Hepatic stellate cell (primary cell): ENCODE measurements at regions not wholly inside any gene's neighbourhood (a gene's known extent, or its start where the extent isn't known, plus 50 kb on each side); places are given as distances from the start of the nearest gene placed in this dataset.
A peak's percentile ranks its signal among the peaks of the same experiment; 100 is the strongest.
"Not testable (repeated sequence)": the region's sequence is repeated elsewhere in the genome, so short reads cannot be mapped to it uniquely, and the experiment has no call there.

Experiments used
- DNase-seq: peaks from one replicate; pipeline ENCODE4 v3.0.0; 2011; ENCODE audit warnings: low spot score

DNA sequence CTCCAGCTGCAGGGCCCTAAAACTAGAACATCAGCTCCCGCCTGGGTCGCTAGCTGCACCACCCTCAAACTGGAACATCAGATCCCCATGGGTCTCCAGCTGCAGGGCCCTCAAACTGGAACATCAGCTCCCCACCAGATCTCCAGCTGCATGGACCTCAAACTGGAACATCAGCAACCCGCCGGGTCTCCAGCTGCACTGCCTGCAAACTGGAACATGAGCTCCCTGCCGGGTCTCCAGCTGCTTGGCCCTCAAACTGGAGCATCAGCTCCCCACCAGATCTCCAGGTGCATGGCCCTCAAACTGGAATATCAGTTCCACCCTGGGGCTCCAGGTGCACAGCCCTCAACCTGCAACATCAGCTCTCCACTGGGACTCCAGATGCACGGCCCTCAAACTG, 82.7 kb downstream of the TFRC start:
- DNase-seq = not testable (repeated sequence)

DNA sequence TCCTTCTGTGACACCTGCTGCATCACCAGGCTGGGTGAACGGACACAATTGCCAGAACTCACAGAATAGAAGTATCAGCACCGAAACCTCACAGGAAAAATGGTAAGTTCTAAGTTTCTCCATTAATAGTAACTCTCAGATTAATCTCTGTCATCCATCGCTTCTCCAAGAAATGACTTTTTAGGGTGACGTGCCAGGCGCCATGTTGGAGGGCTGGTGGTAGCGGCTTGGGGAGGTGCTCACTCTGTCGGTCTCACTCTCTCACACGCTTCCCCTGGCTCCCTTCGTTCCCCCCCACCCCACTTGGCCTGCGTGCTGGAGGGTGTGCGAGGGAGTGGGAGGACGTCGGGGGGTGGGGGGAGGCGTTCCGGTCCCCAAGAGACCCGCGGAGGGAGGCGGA, 85.6 kb downstream of the TFRC start:
- DNase-seq = not testable (repeated sequence)

DNA sequence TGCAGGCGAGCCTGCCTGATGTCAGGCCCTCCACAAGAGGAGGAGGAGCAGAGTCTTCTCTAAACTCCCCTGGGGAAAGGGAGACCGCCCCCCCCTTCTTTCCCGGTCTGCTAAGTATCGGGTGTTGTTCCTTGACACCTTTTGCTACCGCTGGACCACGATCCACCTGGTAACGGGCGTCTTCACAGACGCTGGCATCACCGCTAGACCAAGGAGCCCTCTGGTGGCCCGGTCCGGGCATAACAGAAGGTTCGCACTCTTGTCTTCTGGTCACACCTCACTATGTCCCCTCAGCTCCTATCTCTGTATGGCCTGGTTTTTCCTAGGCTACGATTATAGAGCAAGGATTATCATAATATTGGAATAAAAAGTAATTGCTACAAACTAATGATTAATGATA, 86.0 kb upstream of the TNK2 start:
- not testable (repeated sequence) for DNase-seq

DNA sequence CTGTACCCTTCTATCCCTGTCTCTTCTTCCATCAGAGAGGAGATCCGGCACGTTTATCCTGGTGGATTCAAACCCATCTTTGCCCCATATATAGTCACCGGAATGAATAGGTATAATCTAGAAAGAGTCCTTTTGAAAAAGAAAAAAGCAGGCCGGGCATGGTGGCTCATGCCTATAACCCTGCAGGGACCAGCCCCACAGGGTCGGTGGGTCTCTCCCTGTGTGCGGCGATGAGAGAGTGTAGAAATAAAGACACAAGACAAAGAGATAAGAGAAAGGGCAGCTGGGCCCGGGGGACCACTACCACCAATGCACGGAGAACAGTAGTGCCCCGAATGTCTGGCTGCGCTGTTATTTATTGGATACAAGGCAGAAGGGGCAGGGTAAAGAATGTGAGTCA, 85.3 kb upstream of the TNK2 start:
- DNase-seq = not testable (repeated sequence)

DNA sequence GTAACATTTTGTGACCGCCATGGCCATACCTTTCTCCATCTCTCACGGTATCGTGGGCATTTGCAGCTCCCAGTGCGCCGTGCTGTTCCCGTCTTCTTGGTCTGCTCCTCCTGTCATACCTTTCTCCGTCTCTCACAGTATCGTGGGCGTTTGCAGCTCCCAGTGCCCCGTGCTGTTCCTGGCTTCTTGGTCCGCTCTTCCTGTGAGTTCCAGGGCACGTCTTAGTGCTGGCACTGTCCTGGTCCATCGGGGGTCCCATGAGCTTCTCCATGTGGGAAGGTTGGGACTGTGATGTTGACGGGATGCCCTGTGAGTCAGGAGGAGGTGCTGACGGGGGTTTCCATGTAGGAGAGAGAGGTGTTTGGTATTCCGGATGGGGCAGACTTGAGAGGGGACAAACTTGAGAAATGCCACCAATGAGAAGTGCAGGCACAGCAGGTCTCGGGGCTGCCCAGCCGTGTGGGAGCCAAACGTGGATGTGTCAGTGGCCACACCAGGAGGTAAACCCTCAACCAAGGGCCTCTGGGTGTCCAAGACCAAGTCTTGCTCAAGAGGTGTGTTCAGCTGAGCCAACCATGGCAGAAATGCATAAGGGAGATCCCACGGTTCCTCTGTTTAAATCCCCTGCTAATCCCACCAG, 84.7 kb upstream of the TNK2 start:
- DNase-seq = not testable (repeated sequence)

DNA sequence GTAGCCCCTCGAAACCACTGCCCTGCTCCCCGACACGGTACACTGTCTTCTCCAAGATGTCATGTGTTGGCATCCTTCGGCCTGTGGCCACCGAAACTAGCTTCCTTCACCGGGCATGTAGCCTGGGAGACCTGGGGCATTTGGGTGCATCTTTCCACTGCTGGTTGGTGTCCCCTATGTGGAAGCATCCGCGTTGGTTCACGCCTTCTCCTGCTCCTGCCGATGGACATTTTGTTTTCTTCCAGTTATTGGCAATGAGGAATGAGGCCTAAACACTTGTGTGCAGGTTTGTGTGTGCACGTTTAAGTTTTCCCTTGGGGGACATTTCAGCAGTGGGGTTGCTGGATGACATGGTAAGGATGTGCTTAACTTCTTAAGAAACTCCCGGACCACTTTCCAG, 83.6 kb upstream of the TNK2 start:
- DNase-seq = not testable (repeated sequence)

DNA sequence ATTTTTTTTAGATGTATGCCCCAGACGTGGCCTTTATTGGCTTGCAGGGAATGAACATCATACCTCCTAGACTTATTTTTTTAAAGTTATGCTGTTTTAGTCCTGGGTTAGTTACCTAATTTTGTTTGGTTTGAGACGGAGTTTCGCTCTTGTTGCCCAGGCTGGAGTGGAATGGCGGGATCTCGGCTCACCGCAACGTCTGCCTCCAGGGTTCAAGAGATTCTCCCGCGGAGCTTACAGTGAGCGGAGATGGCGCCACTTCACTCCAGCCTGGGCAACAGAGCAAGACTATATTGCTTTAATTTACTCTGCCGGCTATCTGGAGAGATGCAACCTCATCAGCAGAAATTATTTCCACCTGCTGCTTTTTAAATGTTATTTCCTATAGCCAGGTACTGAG, 82.9 kb upstream of the TNK2 start:
- DNase-seq = not testable (repeated sequence)

DNA sequence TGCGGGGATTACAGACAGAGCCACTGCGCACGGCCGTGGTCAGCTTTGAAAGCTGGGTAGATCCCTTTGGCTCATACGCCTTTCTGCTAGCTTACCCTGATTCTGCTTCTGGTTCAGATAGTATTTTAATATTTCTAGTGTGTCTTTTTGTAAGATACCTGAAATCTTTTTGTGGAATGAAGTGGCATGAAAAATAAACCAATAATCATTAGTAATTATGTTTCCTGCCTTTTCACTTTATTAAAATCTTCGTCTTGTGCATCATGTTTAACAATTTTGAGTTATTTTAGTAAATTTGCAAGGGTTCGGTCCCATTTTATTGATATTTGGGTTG, 82.5 kb upstream of the TNK2 start:
- not testable (repeated sequence) for DNase-seq

DNA sequence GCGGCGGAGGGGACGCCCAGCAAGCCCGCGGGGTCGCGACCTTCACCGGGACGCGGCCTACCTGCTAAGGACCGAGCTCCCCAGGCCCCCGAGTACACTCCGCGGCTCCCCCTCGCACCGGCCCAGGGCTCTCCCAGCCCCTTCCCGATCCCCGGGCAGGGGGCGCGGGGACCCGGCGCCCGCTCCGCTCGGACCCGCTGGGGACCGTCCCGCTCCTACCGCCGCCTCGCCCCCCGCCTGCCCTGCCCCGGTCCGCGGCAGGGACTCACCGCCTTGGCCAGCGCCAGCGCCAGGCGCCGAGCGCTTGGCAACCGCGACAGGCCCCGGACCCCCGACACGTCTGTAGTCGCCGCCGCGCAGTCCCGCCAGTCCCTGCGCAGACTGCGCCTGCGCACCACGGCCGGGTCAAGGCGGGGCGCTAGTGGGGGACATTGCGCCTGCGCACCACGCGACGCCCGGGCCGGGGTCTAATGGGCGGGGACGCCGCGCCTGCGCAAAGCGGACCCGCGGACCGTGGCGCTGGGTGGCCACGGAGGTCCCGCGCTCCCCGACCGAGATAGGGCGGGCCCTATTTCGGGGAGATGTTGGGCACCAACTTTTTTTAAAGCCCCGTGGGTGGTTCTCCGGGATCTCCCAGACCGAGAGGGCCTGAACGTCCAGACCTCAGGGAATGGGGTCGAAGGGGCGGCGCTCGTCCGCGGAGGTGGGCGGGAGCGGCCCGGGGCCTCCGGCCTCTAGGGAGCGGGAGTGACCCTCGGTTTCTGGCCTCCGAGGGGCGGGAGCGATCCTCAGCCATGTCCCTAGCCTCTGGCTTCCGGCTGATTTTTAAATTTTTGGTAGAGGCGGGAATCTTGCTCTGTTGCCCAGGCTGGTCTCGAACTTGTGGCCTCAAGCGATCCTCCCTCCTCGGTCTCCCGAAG, 81.8 kb upstream of the TNK2 start:
- peak; percentile 16 for DNase-seq

DNA sequence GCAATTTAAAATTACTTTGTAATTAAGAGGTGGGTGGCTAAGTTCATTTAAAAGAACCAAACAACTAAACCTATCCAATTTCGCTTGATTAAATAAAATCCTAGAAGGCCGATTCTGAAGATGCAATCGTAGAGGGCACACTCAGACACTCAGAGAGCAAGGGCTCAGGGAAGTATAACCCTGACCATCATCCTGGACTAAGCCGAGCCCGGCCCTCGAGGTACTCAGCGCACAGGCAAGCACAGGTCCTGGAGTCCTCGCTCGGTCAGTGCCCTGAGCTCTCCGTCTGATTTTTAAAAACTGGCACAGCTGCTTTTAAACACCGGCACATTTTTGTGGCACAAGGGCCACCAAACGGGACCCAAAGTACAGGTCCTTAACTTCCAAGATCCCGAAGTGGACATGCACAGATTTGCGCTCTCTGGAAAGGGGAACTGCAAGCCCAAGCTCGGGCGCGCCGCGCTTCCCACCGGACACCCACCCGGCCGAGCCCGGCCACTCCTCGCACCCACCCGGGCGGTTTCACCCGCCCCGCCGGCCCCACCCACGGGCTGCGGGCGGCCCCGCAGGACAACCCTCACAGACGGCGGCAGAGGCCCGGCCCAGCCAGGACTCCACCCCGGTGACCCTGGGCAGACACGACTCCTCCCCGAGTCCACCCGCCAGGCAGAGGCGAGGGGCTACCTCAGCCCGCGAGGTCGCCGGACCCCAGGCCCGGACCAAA, 81.0 kb upstream of the TNK2 start:
- not testable (repeated sequence) for DNase-seq

DNA sequence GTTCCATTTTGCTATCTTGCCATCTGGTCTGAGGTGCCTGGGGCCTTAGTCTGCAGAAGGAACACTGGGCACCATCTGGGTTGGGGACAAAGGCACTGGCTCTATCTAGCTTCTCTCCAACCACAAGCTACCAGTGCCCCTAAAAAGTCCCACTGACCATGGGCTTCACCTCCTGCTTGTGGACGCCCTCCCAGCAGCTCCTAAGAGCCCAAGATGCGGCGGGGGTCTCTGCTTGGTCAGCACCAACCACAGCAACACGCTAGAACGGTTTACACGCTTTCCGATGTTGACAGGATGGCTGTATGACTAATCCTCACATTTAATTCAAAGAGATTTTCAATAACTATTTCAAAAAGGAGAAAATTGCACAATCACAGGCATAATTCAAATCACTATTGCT, 80.4 kb upstream of the TNK2 start:
- not testable (repeated sequence) for DNase-seq

DNA sequence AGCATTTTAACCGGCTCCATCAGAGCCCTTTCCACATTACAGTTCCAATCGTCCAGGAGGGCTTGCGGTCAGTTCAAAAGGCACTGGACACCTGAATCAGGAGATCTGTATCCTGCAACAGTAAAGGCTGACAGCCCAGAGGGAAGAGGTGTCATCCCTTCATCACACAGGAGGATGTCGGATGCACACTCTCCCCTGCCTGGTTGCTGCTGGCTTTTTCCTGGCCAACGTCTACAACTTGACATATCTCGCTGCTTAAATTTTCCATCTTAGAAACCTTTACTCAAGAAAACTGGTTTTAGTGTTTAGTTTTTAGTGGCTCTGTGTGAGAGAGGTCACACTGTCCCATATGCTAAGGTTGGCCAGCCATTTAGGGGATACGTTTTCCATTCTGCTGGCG, 78.7 kb upstream of the TNK2 start:
- DNase-seq = not testable (repeated sequence)

DNA sequence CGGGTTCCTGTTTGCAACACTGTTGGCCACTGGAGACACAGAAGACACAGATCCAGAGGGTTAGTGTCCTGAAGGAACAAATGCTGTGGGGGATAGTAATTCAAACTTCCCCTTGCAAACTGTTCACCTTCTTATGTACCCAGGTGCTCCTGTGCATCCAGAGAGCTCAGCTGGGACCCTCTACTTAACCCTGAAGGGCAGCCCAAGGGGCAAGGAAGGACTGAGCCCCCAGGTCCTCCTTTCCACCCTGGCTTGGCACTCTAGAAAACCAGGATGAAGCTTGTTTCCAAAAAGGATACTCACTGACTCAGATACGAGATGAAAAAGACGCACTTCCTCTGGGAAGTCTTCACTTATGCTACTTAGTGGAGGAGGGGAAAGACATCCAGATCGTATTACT, 78.2 kb upstream of the TNK2 start:
- not testable (repeated sequence) for DNase-seq

DNA sequence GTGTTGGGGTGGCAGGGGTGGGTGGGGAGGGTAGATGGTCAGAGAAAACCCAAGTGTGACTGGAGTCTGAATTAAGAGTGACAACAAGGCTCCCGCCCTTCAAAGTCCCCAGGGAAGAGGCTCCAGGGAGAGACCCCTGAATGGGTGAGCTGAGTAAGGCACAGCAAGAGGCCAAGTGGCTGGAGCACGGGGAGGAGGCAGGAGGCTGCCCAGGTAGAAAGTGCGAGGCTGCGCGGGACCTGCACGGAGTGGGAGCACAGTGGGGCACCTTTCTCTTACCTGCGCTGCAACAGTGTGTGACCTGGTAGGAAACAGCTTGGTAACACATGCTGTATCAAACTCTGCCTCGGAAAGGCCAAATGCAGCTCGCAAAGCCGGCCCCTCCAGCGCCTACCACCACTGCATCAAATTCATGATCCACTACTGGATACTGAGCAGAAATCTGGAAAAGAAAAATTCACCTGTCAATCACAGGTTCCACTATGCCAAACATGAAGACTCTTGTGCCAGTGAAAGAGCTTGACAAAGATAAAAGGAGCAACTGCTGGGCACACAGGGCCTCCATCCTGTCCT, 77.1 kb upstream of the TNK2 start:
- not testable (repeated sequence) for DNase-seq

DNA sequence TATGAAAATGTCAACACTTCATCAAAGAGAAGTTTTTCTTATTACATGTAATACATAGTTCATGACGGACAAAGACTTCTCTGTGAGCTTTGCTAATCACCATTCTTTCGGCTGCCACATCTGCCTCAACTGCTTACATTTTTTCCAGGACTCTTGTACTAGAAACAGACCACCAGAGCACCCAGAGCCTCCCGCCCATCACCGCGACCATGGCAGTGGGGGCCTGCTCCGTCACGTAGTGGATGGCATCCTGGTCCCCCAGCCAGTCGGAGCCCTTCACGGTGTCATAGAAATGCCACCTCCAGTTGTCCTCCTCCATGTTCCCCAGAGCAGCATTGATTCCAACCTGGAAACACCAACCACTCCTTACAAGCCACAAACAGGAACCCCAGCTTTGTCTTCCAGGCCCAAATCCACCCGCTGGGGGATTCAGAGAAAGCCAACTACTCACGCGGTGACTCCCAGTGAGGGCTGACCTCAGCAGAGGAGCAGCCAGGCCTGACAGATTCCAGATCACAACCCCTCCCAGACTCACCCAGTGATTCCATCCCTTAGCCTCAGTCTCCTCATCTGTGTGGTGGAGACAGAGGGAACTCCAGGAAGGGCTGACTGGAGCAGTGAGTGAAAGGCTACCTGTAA, 76.2 kb upstream of the TNK2 start:
- DNase-seq = not testable (repeated sequence)

DNA sequence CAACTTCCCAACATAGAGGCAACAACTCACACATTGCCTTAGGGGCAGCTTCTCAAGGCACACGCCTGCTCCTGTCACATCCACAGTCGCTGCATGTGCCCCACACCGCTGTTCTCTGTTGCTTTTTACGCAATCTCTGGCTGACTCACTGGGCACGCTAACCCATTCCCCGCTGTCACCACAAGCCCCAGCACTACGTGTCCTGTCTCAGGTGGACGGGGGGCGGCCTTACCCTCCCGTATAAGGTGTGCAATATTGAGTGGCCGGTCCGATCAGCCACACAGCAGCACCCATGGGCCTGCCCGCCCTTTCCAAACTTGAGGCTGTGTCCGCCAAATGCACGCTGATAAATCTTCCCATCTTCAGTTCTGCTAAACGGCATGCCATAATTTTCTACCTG, 75.5 kb upstream of the TNK2 start:
- not testable (repeated sequence) for DNase-seq

DNA sequence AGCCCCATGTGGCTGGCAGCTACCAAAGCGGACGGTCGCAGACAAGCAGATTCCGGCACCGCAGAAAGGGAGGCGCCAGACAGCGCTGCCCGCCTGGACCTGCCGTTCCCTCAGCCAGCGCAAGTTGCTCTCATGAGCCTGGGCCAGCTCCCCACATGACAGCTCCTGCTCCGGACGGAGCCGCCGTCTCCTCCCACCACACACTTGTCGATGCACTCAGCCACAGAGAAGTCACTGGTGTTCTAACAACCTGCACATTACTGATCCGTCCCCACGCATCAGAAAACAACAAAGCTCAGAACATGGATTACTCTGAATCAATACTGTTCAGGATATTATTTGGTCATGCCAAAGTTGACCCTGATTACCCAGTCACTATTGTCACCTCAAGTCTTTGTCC, 74.4 kb upstream of the TNK2 start:
- not testable (repeated sequence) for DNase-seq

DNA sequence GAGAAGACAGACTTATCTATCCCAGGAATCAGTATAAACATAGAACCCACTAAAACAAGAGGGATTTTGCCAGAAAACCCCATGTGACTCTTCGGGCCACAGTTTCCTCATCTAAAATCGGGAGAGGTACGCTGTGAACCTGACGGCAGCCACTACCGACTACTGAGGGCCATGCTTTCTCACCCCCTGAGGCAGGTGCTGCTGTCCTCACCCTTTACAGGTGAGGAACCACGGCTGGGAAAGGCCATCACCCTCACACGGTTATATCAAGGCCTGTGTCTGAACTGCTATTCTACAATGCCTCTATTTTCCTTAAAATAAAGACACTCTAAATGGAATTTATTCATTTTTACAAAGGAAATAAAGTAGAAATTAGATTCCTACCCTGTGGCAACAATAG, 73.4 kb upstream of the TNK2 start:
- DNase-seq = not testable (repeated sequence)

DNA sequence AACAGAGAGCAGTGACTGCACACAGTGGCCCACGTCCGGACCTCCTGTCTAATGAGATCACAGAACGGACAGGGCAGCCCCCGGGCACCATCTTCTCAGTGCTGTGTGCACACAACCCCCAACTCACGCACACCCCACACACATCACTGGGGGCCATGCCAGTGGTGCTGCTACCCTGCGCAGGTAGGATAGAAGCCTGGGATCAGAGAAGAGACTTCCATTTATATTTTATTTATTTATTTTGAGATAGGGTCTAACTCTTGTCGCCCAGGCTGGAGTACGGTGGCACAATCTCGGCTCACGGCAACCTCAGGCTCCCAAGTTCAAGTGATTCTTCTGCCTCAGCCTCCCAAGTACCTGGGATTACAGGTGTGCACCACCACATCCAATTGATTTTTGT, 71.5 kb upstream of the TNK2 start:
- DNase-seq = not testable (repeated sequence)

DNA sequence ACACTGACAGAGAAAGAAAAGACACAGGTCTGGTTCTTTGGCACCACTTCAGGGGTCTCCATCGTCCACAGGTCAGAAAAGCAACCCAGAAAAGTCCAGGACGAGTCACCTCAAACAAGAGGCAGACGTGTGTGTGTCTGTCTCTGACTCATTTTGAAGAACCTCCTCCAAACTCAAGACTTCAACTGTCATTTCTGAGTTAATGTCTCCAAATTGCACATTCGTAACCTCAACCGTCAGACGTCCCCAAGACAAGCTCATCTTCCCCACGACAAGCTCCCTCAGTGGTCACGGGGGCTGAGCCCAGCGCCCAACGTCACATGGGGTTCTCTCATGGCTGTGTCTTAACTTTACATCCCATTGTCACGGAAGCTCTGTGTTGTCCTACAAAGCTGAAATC, 70.2 kb upstream of the TNK2 start:
- DNase-seq = not testable (repeated sequence)

DNA sequence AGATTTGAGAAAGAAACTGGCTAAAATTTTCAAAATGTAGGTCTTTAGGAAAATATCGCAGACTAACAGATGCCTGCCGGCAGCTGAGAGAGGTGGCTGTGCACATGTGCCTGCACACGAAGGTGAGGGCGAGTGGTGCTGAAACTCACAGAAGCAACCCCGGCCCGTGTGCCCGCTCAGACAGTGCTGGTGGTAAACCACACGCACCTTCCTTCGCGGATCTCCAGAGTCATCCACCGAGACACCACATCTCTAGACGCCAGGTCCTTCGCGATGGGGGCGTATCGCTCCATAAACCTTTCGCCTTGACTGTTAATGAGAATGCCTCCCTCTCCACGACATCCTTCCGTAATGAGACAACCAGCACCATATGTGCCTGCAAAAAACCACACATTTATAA, 68.5 kb upstream of the TNK2 start:
- DNase-seq = not testable (repeated sequence)

DNA sequence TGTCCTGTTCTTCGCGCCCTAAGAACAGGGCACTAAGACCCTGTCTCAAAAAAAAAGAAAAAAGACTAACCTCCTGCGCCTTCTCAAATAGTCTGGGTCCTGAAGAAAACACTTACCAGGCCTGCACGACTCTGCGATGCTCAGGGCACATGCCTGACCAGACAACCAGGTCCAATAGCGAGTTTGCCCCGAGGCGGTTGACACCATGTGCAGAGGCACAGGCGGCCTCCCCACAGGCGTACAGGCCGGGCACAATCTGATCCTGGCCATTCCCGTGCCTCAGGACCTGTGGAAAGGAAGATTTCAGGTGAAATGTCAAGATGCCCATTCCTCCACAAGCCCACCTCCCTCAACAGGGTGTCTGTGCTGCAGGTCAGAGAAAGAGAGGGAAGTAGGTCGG, 65.9 kb upstream of the TNK2 start:
- not testable (repeated sequence) for DNase-seq
